ENCODE measurements at regions not wholly inside any gene's neighbourhood (a gene's known extent, or its start where the extent isn't known, plus 50 kb on each side); places are given as distances from the start of the nearest gene placed in this dataset.
"Not testable (repeated sequence)": the region's sequence is repeated elsewhere in the genome, so short reads cannot be mapped to it uniquely, and the experiment has no call there.

- no peaks in the 10 kb centered on the region for H3K9me3 ChIP-seq
- H3K4me1 ChIP-seq (ENCODE audit: control insufficient read depth in 1 of 2, insufficient read depth in 1 of 2, low read depth in 1 of 2, low read length in 1 of 2) = no peaks in the 10 kb centered on the region
- no peak overlapping the region for H3K27ac ChIP-seq
- no peaks in the 10 kb centered on the region for H3K27me3 ChIP-seq
- no peak overlapping the region for H3K4me3 ChIP-seq (ENCODE audit: low read depth in 1 of 2, low read length in 1 of 2)
- TF ChIP-seq CTCF (IDR thresholded peaks at IDR 0.05) = no peak
- H3K36me3 ChIP-seq = no peaks in the 10 kb centered on the region
Observed at GRCh38 chr3:178336336-178336735, 199.9 kb upstream of the KCNMB2 start.

- Histone ChIP-seq H3K27me3 (no peaks in the 10 kb centered on the region), H3K9me3 (no peaks in the 10 kb centered on the region), H3K27ac (no peak overlapping the region), H3K4me1 (ENCODE audit: control insufficient read depth in 1 of 2, insufficient read depth in 1 of 2, low read depth in 1 of 2, low read length in 1 of 2) (no peaks in the 10 kb centered on the region), H3K4me3 (ENCODE audit: low read depth in 1 of 2, low read length in 1 of 2) (no peak overlapping the region), H3K36me3 (no peaks in the 10 kb centered on the region)
- no peak for TF ChIP-seq CTCF (IDR thresholded peaks at IDR 0.05)
Observed at GRCh38 chr3:178340506-178340905, 195.7 kb upstream of the KCNMB2 start.

DNA sequence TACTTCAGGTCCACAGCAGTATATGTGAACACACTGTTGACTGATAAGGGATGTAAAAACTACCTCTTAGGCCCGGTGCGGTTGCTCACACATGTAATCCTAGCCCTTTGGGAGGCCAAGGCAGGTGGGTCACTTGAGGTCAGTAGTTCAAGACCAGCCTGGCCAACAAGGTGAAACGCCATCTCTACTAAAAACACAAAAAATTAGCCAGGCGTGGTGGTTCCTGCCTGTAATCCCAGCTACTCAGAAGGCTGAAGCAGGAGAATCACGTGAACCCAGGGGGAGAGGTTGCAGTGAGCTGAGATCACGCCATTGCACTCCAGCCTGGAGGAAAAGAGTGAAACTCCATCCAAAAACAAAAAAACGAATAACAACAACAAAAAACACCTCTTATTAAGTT lies 194.6 kb upstream of the KCNMB2 start:
- H3K9me3 ChIP-seq = no peaks in the 10 kb centered on the region
- no peaks in the 10 kb centered on the region for H3K4me1 ChIP-seq (ENCODE audit: control insufficient read depth in 1 of 2, insufficient read depth in 1 of 2, low read depth in 1 of 2, low read length in 1 of 2)
- no peaks in the 10 kb centered on the region for H3K27me3 ChIP-seq
- no peak for TF ChIP-seq CTCF (IDR thresholded peaks at IDR 0.05)
- H3K27ac ChIP-seq = no peak overlapping the region
- no peaks in the 10 kb centered on the region for H3K36me3 ChIP-seq
- H3K4me3 ChIP-seq (ENCODE audit: low read depth in 1 of 2, low read length in 1 of 2) = no peak overlapping the region

GRCh38 chr3:178342111-178342510 lies 194.1 kb upstream of the KCNMB2 start:
- H3K27ac ChIP-seq = no peak overlapping the region
- no peaks in the 10 kb centered on the region for H3K9me3 ChIP-seq
- H3K4me3 ChIP-seq (ENCODE audit: low read depth in 1 of 2, low read length in 1 of 2) = no peak overlapping the region
- TF ChIP-seq CTCF (IDR thresholded peaks at IDR 0.05) = no peak
- H3K27me3 ChIP-seq = no peaks in the 10 kb centered on the region
- H3K4me1 ChIP-seq (ENCODE audit: control insufficient read depth in 1 of 2, insufficient read depth in 1 of 2, low read depth in 1 of 2, low read length in 1 of 2) = no peaks in the 10 kb centered on the region
- H3K36me3 ChIP-seq = no peaks in the 10 kb centered on the region

DNA sequence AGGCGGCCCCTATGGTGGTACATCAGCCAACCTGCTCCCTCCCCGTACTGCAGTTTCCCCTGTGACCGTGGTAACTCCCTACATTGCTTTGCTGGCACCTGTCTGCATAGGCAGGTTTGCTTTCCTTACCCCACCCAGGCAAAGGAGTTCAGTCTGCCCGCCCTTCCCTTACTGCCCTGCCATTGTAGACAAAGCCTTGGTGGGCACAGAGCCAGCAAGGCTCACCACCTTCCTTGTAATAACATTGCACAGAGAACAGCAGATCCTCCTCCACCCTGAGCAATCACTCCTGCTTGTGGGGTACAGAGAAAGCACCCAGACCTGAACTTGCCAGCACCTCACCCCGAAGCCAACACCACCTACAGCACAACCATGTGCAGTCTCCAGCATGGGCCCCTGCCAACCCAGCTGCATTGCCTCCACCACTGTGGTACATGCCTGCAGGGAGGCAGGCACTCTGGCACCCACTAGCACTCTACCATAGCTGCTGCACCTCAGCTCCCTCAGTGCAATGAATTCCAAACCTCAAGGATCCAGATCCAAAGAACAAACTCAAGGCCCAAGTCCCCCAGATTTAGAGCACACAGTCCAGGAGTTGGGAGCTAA lies 192.7 kb upstream of the KCNMB2 start:
- no peak for TF ChIP-seq CTCF (IDR thresholded peaks at IDR 0.05)
- Histone ChIP-seq H3K4me3 (ENCODE audit: low read depth in 1 of 2, low read length in 1 of 2) (no peak overlapping the region), H3K36me3 (no peaks in the 10 kb centered on the region), H3K27ac (no peak overlapping the region), H3K27me3 (no peaks in the 10 kb centered on the region), H3K4me1 (ENCODE audit: control insufficient read depth in 1 of 2, insufficient read depth in 1 of 2, low read depth in 1 of 2, low read length in 1 of 2) (no peaks in the 10 kb centered on the region), H3K9me3 (no peaks in the 10 kb centered on the region)

DNA sequence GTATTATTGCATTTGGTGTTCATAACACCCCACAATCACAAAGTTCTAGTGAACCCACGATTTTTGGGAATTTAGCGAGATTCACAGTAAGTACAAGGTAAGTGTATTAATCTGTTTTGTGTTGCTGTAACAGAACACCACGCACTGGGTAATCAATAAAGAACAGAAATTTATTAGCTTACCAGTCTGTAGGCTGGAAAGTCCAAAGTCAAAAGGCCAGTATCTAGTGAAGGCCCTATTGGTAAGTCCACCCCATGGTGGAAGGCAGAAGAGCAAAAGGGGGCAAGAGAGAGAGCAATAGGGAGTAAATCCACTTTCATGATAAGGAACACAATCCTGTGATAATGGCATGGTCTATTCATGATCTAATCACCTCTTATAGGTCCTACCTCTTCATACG lies 190.3 kb upstream of the KCNMB2 start:
- H3K4me3 ChIP-seq (ENCODE audit: low read depth in 1 of 2, low read length in 1 of 2) = no peak overlapping the region
- H3K9me3 ChIP-seq = no peaks in the 10 kb centered on the region
- no peaks in the 10 kb centered on the region for H3K36me3 ChIP-seq
- no peak for TF ChIP-seq CTCF (IDR thresholded peaks at IDR 0.05)
- no peak overlapping the region for H3K27ac ChIP-seq
- no peaks in the 10 kb centered on the region for H3K4me1 ChIP-seq (ENCODE audit: control insufficient read depth in 1 of 2, insufficient read depth in 1 of 2, low read depth in 1 of 2, low read length in 1 of 2)
- no peaks in the 10 kb centered on the region for H3K27me3 ChIP-seq

GRCh38 chr3:178348561-178349217 lies 187.5 kb upstream of the KCNMB2 start:
- H3K9me3 ChIP-seq; H3K27me3 ChIP-seq; H3K4me1 ChIP-seq (ENCODE audit: control insufficient read depth in 1 of 2, insufficient read depth in 1 of 2, low read depth in 1 of 2, low read length in 1 of 2); H3K27ac ChIP-seq; H3K4me3 ChIP-seq (ENCODE audit: low read depth in 1 of 2, low read length in 1 of 2); H3K36me3 ChIP-seq: not testable (repeated sequence)

DNA sequence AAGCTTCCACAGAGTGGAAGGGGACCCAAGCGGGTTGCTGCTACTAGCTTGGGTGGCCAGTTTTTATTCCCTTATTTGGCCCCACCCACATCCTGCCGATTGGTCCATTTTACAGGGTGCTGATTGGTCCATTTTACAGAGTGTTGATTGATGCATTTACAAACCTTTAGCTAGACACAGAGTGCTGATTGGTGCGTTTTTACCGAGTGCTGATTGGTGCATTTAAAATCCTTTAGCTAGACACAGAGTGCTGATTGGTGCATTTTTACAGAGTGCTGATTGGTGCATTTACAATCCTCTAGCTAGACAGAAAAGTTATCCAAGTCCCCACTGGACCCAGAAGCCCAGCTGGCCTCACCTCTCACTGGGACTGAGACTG lies 187.0 kb upstream of the KCNMB2 start:
- not testable (repeated sequence) for H3K4me1 ChIP-seq (ENCODE audit: control insufficient read depth in 1 of 2, insufficient read depth in 1 of 2, low read depth in 1 of 2, low read length in 1 of 2)

More for the DNA sequence above, 187.0 kb upstream of the KCNMB2 start:
- H3K4me3 ChIP-seq (ENCODE audit: low read depth in 1 of 2, low read length in 1 of 2); H3K36me3 ChIP-seq; H3K9me3 ChIP-seq; H3K27ac ChIP-seq; H3K27me3 ChIP-seq: not testable (repeated sequence)
